ENCODE measurements at regions not wholly inside any gene's neighbourhood (a gene's known extent, or its start where the extent isn't known, plus 50 kb on each side); places are given as distances from the start of the nearest gene placed in this dataset.

GRCh38 chr11:119787074-119787461 lies 58.1 kb upstream of the NECTIN1 start:
- FAIRE-seq (no peak), DNase-seq (ENCODE audit: insufficient read length, low spot score) (no peak)

DNA sequence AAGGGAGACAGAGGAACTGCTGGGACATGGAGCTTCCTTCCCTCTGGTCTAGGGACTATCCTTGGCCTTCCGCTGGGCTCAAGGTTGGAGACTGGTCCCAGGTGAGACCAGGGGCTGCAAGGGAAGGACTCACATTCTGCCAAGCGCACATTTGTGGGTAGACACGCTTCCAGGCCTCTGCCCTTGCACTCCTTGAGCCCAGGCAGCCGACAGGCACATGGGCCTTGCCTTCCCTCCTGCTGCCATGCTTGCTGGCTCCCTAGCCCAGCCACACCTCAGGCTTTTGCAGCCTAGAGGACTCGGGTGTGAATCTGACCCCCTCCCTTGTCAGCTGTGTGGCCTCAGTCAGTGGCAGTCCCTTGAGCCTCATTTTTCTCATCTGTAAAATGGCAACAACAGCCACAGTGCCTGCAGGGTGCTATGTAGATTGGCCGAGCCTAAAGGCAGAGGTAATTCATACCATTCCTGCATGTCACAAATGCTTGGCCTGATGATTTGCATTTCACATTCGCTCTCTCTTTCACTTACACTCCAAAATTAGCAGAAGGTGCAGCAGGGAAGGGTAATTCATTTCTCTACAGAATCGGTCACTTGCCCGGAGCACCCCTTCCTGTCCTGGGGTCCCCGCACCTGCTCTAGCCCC lies 57.6 kb upstream of the NECTIN1 start:
- no peak for DNase-seq (ENCODE audit: insufficient read length, low spot score)
- no peak for FAIRE-seq

- no peak for FAIRE-seq
- DNase-seq (ENCODE audit: insufficient read length, low spot score), result no peak
Measured at GRCh38 chr11:119785131-119785530, 56.1 kb upstream of the NECTIN1 start.

GRCh38 chr11:119784421-119784820 lies 55.4 kb upstream of the NECTIN1 start:
- DNase-seq (ENCODE audit: insufficient read length, low spot score) (no peak), FAIRE-seq (no peak)

- DNase-seq (ENCODE audit: insufficient read length, low spot score) (no peak), FAIRE-seq (no peak)
Measured at GRCh38 chr11:119783466-119784400, 54.7 kb upstream of the NECTIN1 start.

DNA sequence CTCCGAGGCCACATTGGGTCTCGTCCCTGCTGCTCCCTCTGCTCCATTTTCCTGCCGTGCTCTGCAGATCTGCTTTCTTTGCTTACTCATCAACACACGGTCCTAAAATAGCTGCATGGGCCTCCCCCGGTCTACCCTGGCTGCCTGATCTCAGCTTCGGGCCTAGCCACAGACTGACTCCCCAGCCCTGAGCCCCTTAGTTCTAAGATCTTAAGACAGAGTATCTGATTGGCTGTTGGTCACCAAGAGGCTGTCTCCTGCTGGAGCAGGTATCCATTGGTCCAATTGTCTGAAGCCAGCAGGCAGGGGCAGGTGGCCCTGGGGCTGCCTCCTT lies 53.7 kb upstream of the NECTIN1 start:
- DNase-seq (ENCODE audit: insufficient read length, low spot score) (no peak), FAIRE-seq (no peak)

DNA sequence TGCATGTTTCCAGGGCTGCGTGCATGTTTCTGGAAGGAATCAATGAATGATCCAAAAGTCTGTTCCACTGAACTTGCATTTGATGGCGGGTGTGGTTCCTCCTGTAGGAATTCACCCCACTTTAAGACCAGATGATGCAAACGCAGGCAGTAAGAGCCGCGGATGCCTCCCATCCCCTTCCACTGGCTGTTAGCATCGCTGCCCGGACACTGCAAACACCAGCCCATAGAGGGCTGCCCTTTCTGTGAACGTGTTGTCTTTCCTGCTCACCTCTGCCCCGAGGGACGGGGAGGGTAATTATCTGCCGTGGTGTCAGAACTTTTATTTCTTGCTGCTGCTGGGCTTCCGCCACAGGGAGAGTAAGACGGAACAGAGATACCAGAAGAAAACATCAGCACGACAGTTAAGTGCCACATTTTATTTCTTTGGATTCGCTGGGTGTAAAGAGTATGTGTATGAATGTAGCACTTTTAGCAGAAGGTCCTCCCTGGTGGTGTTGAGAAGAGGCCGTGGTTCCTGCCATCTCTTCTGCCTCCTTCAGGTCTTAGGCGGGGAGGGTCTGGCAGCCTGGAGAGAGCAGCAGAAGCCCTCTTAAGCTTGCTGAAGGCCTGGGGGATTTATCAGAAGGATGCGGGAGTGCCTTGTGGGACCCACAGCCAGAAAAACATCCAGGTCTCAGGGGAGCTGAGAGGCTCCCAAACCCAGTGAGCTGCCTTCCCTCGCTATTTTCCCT lies 53.2 kb upstream of the NECTIN1 start:
- DNase-seq (ENCODE audit: insufficient read length, low spot score), result no peak

GRCh38 chr11:119780222-119780953 lies 51.4 kb upstream of the NECTIN1 start:
- no peak for FAIRE-seq

More for the DNA sequence above, 53.2 kb upstream of the NECTIN1 start:
- no peak for FAIRE-seq

DNA sequence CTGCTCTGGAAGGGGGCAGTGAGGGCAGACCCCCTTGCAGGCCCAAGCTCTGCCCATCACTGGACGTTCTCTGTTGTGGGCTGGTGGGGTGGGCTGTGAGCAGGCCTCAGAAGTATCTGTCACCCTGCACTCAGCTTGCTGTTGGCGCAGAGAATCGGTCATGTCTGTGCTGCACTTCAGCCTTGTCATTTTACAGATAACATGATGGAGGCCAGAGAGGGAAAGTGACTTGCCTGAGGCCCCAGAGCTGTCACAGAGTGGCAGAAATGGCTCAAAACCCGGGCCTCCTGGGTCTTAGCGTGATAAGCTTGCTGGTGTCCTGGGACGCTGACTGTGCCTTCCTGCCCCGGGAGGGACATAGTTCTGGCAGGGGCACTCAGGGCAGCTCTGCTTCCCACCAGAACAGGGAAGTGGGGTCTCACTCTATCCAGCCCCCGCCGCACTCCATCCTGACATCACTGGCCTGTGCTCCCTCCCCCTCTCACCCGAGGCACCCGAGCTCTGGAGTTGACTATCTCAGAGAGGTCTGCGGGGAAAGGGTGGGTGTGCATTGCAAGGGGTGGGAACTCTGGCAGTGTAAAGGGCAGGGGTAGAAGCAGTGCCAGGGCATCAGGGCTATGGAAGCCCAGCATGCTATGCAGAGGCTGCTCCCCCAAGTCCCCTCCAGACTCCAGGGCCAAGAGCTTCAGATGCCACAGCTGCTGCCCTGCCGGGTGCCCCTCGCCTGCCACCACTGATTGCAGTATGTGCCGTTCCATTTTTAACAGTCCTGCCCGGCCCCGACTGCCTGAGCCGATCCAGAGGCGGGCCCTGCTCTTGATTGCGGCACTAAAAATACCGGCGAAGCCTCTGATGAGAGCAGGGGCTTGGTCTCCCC lies 50.4 kb upstream of the NECTIN1 start:
- no peak for FAIRE-seq

More at GRCh38 chr11:119780222-119780953, 51.4 kb upstream of the NECTIN1 start:
- no peak for DNase-seq (ENCODE audit: insufficient read length, low spot score)

More for the DNA sequence above, 50.4 kb upstream of the NECTIN1 start:
- no peak for DNase-seq (ENCODE audit: insufficient read length, low spot score)
